UCSD-AML1 (cell line): ENCODE measurements at regions not wholly inside any gene's neighbourhood (a gene's known extent, or its start where the extent isn't known, plus 50 kb on each side); places are given as distances from the start of the nearest gene placed in this dataset.
"Not testable (repeated sequence)": the region's sequence is repeated elsewhere in the genome, so short reads cannot be mapped to it uniquely, and the experiment has no call there.

ENCODE experiments used
- DNase-seq: peaks from one replicate; lab custom pipeline; 2025; ENCODE audit not compliant: unreplicated experiment; lab: John Stamatoyannopoulos, UW

- DNase-seq, result no peak
Measured at GRCh38 chr2:220717283-220717682, 854.8 kb downstream of the EPHA4 start.

- DNase-seq, result no peak
Measured at GRCh38 chr2:220736778-220737177, 835.3 kb downstream of the EPHA4 start.

- DNase-seq, result no peak
Measured at GRCh38 chr2:220743203-220743602, 828.9 kb downstream of the EPHA4 start.

GRCh38 chr2:220744861-220745260, 827.2 kb downstream of the EPHA4 start:
- no peak for DNase-seq

GRCh38 chr2:220745682-220746081, 826.4 kb downstream of the EPHA4 start:
- DNase-seq, result no peak

GRCh38 chr2:220747736-220748135, 824.4 kb downstream of the EPHA4 start:
- DNase-seq, result no peak

- DNase-seq, result no peak
Measured at GRCh38 chr2:220748875-220749479, 823.1 kb downstream of the EPHA4 start.

- DNase-seq, result no peak
Measured at GRCh38 chr2:220753486-220753885, 818.6 kb downstream of the EPHA4 start.

GRCh38 chr2:220756653-220757052, 815.5 kb downstream of the EPHA4 start:
- DNase-seq, result no peak

- not testable (repeated sequence) for DNase-seq
Measured at GRCh38 chr2:220758376-220758775, 813.7 kb downstream of the EPHA4 start.

- no peak for DNase-seq
Measured at GRCh38 chr2:220764171-220764570, 807.9 kb downstream of the EPHA4 start.

- no peak for DNase-seq
Measured at GRCh38 chr2:220767591-220768255, 804.4 kb downstream of the EPHA4 start.

GRCh38 chr2:220775856-220776488, 796.1 kb downstream of the EPHA4 start:
- no peak for DNase-seq

- DNase-seq, result not testable (repeated sequence)
Measured at GRCh38 chr2:220779076-220779475, 793.0 kb downstream of the EPHA4 start.

GRCh38 chr2:220779511-220779910, 792.6 kb downstream of the EPHA4 start:
- no peak for DNase-seq

- no peak for DNase-seq
Measured at GRCh38 chr2:220779931-220780330, 792.2 kb downstream of the EPHA4 start.

- no peak for DNase-seq
Measured at GRCh38 chr2:220781622-220782241, 790.4 kb downstream of the EPHA4 start.

GRCh38 chr2:220782609-220783113, 789.4 kb downstream of the EPHA4 start:
- DNase-seq, result no peak

GRCh38 chr2:220783671-220784070, 788.4 kb downstream of the EPHA4 start:
- no peak for DNase-seq

- no peak for DNase-seq
Measured at GRCh38 chr2:220785178-220785577, 786.9 kb downstream of the EPHA4 start.

- DNase-seq, result no peak
Measured at GRCh38 chr2:220786216-220786615, 785.9 kb downstream of the EPHA4 start.

- no peak for DNase-seq
Measured at GRCh38 chr2:220787251-220787650, 784.9 kb downstream of the EPHA4 start.
